ENCODE measurements at regions not wholly inside any gene's neighbourhood (a gene's known extent, or its start where the extent isn't known, plus 50 kb on each side); places are given as distances from the start of the nearest gene placed in this dataset.
A peak's percentile ranks its signal among the peaks of the same experiment; 100 is the strongest.

- peak; percentile 68 for DNase-seq (ENCODE audit: low spot score)
Measured at GRCh38 chr11:120061036-120061760, 76.7 kb downstream of the TRIM29 start.

DNA sequence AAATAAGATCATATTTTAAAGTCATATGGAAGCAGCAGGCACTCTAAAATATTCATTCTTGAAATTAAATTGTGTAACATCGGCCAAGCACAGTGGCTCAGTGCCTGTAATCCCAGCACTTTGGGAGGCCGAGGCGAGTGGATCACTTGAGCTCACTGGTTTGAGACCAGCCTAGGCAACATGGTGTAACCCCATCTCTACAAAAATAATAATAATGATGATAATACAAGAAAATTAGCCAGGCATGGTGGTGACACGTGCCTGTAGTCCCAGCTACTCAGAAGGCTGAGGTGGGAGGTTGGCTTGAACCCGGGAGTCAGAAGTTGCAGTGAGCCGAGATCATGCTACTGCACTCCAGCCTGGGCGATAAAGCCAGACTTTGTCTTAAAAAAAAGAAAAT lies 77.4 kb downstream of the TRIM29 start:
- DNase-seq (ENCODE audit: low spot score) = no peak

- DNase-seq (ENCODE audit: low spot score) = no peak
Measured at GRCh38 chr11:120058931-120059330, 79.0 kb downstream of the TRIM29 start.

GRCh38 chr11:120057595-120058581 lies 80.0 kb downstream of the TRIM29 start:
- DNase-seq (ENCODE audit: low spot score) = peak; percentile 73

DNA sequence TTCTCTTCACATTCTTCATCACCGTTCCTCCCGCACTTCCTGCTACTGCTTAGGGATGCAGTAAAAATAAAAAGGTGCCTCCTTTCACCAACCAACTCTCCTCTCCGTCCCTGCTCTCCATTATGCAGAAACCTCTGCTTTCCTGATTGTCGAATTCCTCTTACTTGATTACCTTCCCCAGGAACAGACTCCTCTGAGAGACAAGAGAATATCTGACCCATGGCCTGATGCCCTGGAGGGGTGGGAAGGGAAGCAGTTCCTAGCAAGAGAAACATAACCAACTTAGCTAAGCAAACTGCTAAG lies 80.9 kb downstream of the TRIM29 start:
- DNase-seq (ENCODE audit: low spot score) = no peak

DNA sequence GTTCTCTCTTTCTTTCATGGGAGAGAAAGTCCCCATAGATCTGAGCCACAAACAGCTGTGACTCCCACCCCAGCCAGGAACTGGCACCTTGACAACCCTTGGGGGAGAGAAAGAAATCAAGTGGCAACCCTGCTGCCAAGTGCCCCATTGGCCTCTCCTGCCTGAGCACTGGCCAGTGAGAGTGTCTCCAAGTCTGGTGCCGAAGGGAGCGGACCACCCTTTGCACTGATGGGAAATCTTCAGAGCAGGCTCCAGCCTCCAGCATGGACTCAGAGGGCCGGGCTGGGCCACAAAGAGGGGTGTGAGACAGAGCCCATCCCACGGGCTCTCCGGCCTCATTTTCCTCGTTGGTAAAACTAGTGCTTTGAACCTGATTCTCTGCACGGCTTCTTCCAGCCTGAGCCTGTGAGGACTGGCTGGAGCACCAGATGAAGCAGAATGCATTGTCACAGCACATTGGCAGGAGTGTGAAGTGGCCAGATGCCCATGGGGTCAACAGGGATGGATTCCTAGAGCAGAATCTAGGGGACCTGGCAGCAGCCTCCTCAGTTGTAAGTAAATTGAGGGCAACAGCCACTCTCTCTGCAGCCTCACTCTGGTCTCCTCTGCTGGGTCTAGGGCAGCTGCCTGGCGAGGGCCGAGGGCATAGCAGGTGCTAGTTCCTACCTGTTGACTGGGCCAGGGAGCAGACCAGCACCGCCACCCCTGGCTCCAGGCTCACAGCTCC lies 81.4 kb downstream of the TRIM29 start:
- DNase-seq (ENCODE audit: low spot score) = no peak

DNA sequence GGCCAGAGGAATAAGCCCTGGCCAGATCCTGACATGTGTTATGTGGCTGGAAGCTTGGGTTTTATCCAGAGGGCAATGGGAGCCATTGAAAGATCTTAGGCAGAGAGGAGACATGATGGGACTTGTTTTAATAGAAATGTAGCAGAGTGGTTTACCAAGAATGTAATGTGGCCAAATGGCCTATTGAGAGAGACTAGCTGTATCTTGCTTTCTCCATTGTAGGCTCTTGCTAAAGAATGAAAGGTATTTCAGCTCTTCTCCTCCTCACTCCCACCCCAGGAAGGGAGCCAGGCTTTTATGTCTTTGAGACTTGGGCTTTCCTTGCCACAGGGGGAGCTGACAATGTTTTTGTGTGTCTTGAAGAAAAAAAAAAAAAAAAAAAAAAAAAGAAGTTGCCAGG lies 82.3 kb downstream of the TRIM29 start:
- DNase-seq (ENCODE audit: low spot score) = peak; percentile 24

DNA sequence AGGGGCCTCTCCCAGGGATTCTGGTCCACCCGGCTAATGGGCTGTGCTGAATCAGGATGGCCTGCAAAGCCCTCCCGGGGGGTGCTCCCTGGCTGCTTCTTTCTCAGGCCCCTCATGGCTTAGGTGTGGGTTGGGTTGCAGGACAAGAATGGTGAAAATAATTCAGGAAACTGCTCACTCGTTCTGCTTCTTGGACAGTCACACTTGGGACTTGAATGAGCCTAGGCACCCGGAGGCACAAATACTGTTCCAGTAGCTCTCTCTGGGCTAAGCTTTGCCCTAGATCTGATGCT lies 83.2 kb downstream of the TRIM29 start:
- DNase-seq (ENCODE audit: low spot score) = no peak

DNA sequence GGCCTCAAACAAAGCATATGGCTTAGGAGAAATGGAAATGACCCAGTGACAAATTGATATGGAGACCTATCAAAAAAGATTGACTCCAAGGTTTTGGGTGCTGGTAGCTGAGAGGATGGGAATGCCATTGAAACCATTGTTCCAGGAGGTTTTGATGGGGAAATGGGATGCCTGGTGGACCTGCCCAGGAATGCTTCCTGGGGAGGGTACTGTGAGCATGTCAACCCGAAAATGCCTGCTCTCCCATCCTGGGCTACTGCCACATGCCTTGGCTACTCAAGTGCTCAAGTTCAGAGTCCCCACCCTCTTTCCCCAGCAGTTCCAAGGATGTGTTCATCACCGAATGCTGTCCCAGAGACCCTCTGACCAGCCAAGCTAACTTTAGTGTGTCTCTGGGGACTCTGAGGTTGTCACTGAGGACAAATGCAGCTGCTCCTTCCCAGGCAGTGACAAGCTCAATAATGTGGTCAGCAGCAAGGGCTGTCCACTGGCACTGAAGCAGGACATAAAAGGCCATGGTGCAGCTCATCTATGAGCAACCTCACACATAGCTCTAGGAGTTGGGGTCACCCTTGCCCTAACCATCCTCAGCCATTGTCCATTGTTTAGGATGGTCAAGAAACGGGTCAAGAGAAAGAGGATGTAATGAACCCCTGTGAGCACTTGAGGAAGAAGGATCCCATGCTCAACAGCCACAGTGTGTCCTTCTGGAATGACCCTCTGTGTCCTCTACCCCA lies 83.7 kb downstream of the TRIM29 start:
- DNase-seq (ENCODE audit: low spot score) = no peak

- no peak for DNase-seq (ENCODE audit: low spot score)
Measured at GRCh38 chr11:120052196-120052775, 85.6 kb downstream of the TRIM29 start.

DNA sequence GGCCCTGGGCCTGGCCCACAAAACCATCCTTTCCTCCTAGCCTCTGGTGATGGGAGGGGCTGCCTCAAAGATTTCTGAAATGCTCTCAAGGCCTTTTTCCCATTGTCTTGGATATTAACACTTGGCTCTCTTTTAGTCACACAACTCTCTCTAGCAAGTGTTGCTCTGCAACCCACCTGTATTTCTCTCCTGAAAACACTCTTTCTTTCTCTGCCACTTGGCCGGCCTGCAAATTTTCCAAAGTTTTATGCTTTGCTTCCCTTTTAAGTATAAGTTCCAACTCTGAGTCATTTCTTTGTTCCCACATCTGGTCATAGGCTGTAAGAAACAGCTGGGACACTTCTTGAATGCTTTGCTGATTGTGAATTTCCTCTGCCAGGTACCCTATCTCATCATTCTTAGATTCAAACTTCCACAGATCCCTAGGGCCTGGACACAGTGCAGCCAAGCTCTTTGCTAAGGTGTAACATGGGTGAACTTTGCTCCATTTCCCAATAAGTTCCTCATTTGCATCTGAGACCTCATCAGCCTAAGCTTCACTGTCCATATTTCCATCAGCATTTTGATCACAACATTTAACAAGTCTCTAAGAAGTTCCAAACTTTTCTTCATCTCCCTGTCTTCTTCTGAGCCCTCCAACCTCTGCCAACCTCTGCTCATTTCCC lies 93.8 kb downstream of the TRIM29 start:
- DNase-seq (ENCODE audit: low spot score) = no peak

- DNase-seq (ENCODE audit: low spot score) = no peak
Measured at GRCh38 chr11:120043328-120043945, 94.5 kb downstream of the TRIM29 start.

DNA sequence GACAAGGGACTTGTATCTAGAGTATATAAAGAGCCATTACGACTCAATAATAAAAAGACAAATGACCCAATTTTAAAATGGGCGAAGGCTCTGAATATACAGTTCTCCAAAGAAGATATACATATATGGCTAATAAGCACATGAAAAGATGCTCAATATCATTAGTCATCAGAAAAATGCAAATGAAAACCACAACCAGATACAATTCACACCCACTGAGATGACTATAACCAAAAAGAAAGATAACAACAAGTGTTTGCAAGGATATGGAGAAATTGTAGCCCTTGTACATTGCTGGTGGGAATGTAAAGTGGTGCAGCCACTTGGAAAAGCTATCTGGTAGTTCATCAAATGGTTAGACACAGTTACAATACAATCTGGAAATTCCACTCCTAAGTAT lies 96.3 kb downstream of the TRIM29 start:
- DNase-seq (ENCODE audit: low spot score) = no peak

DNA sequence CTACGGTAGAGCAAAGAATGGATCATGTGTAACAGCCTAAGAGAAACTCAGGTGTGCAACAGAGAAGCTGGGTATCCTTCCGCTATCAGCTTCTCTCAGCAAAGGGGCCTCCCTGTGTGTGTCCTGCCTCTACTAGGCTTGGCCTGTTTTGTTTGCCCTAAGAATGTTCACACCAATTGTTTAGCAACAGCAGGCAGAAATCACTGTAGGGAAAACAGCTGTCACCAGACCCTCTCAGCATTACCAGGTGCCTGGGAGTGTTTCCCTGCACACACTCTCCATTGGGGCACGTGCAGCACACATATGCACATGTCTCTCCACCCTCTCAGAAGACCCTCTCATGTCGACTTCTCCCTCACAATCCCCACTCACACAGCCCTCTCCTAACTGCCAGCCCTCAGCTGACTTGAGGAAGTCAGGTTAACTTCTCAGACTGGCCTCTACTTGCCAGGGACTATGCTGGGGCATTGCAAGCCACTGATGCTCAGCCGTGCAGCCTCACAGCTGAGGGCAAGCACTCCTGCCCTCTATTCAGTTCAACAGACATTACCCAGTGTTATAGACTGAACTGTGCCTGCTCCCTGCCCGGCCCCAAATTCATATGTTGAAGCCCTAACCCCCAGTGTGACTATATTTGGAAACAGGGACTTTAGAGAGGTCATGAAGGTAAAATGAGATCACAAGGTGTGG lies 97.6 kb downstream of the TRIM29 start:
- DNase-seq (ENCODE audit: low spot score) = no peak

DNA sequence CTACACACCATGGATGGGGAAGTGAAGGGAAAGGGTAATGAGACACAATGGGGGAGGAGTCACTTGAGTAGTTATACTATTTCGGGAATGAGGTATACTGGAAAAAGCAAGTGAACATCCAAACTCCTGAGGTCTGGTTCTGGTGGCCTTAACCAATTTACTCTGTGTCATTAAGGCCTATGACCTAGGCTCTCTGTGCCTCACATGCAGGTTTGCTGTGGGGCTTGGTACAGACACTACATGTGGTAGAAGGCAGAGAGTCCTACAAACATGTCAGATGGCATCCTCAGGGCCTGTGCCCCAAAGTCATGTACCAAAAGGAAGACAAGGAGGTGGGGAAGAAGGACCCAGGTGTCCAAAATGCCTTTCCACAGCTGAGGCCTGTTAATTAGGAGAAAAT lies 98.9 kb downstream of the TRIM29 start:
- DNase-seq (ENCODE audit: low spot score) = no peak

GRCh38 chr11:120037111-120037510 lies 100.8 kb downstream of the TRIM29 start:
- no peak for DNase-seq (ENCODE audit: low spot score)

DNA sequence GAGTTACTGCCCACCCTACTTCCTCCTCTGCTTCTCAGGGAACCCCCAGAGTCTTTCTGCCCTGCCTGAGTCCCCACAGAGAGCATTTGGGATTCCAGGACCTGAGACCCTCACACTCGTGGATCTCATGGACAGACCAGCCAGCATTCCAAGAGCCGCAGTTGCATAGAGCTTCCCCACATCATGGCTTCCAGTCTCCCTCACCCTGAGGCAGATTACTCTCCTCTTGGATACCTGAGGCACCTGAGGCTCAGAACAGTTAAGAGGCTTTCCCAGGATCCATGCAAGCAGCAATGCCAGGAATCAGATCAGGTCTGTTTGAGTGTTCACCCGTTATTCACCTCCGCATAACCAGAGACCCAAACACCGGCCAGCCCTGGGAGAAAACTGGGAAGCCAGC lies 102.2 kb downstream of the TRIM29 start:
- DNase-seq (ENCODE audit: low spot score) = no peak

- DNase-seq (ENCODE audit: low spot score) = no peak
Measured at GRCh38 chr11:120034881-120035630, 102.9 kb downstream of the TRIM29 start.

- DNase-seq (ENCODE audit: low spot score) = no peak
Measured at GRCh38 chr11:120034176-120034875, 103.6 kb downstream of the TRIM29 start.
